Stimulated activated CD4-positive, alpha-beta T cell treated with anti-CD3 and anti-CD28 coated beads, Interleukin-1b, Interleukin-23, amount 100 ng/mL, for 24 hours (primary cell): ENCODE measurements at regions not wholly inside any gene's neighbourhood (a gene's known extent, or its start where the extent isn't known, plus 50 kb on each side); places are given as distances from the start of the nearest gene placed in this dataset.

Experiments
- DNase-seq, 4 experiments: peaks; one replicate each; pipeline ENCODE4 v3.0.0-alpha.2; 2020; ENCODE audit warnings: low read depth in 4 of 4, low spot score in 1 of 4

DNA sequence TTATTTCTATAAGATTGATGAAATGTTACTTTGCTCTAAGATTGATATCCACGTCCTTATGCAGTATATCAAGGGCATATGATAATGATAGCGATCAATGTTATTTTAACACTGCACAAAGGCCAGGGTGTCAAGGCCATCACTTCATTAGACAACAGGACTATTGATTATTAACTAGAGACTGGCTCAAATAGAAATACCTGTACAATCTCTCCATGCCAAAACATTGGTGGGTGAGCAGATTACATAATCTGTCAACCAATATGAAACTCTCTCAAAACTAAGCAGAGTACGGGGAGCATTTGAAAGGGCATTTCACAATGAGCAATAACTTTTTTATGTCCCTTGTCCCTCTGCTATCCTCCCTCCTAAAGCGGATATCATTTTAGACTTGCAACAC is 566.5 kb upstream of the PKN2 start:
- DNase-seq: no peak

DNA sequence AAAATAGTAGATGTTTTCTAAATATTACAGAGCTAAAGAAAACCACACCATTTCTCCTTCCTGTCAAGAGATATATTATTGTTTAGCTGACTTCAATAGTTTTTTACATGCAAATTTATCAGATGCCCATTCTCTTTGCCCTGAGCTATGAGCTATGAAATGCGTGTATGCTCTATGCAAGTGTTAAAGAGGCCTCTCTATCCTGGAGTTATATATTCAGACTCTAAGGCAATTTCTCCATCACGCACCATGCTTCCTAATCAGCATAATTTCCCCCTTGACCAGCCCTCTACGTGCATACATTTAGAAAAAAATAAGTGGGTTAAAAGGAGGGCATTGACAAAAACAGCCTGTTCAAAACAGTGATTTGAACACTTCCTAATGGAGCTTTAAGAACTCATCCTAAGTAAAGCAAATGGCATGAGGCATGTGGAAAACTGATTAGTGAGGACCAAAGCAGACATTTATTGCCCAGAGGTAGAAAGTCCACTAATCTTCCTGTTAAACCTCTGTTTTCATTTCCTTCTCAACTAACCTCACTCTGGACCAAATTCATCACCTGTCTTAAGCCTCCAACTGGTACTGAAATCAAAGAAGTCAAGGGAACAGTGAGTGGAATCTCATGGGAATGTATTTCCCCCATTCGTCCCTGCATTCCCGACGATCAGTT is 565.8 kb upstream of the PKN2 start:
- no peak for DNase-seq

DNA sequence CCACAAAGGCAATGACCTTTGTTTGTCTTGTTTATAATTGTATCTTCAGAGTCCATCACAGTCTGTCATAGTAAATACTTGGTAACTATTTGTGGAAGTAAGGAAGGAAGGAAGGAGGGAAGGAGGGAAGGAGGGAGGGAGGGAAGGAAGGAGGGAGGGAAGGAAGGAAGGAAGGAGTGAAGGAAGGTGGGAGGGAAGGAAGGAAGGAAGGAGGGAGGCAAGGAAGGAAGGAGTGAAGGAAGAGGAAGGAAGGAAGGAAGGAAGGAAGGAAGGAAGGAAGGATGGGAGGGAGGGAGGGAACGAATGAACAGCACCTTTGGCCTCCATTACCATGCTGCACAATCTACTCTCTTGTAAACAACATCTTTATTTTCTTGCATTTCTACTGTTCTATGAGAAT is 559.5 kb upstream of the PKN2 start:
- no peak for DNase-seq

DNA sequence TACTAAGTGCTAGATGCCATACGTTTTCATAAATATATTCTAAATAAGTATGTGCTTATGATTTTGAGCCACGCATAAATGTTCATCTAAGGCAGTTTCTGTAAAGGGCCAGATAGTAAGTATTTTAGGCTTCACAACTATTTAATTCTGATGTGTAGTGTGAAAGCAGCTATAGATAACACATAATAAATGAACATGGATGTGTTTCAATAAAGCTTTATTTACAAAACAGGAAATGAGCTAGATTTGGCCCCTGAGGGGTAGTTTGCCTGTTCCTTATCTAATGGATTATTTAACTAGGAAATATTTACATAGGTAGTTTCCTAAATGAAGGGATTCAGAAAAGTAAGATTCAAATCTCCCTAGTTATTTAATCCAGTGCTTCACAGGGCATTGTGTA is 557.6 kb upstream of the PKN2 start:
- no peak for DNase-seq

DNA sequence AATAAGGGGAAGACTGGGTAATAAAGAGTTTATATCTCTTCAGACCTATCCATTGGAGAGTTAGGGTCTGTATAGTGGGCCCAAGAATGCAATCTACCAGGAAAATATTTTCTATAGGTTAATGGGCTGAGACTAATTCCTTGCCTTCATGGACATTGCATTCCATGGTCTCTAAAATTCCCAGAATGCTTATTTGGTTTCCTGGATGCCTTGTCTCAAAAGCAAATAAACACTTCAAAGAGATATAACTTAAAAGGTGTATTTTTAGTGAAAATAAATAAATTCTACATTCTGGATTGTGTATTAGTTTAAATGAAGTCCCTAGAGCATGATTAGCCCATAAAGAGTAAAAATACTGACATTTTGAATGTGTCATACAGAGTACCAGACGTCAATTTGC is 550.1 kb upstream of the PKN2 start:
- DNase-seq: no peak

DNA sequence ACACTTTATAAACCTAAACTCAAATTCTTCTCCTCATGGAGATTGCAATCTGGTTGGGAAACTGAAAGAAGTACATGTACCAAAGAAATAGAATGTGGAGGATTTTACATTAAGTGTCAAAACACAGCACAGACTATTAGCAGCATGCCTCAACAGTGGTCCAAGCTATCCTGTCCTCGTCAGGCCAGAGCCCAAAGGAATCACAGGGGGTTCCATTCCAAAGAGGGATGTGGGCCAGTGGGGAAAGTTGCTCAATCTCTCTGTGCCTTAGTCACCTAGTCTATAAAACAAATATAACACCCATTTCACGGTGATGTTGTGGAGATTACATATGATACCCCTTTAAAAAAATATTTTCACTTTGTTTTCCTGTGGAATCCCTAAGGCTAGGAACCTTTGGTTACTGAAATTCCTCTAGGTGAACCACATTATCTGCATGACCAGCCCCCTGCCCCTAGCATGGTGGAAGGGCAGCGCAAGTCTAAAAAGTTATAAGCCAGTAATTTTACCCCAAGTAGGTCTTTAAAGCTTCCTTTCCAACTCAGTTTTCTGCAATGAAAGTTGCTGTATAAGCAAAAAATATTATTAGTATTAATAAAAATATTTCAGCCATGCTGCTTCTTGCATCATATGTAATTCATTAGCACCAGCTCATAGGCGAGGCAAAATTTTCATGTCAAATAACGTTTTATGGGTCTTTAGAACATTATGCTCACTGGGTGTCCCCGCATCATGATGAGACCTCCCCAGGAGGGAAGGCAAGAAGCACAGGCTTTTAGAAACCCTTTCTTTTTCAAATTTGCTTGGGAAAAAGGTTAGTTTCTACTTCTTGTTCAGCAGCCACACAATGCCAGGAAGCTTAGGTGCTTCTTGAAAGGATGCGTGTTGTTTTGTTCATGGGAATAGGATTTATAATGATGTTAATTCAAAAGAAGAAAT is 548.8 kb upstream of the PKN2 start:
- DNase-seq: no peak

DNA sequence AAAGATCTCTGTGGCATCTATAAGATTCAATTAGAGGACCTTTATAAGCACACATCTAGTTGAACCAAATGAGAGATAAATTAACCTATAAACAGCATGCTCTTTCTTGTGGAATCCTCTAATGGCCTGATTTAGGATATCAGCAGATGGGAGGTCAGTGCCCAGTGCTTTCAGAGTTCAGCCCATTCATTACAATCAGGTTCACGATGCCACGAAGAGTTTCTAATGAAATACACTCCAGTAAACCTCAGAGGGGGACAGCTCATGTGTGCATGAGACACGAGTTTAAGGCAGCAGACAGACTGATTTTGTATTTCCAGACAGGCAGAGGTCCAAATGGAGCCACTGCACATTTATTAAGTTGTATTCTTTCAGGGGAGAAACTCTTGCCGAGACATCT is 544.4 kb upstream of the PKN2 start:
- no peak for DNase-seq

DNA sequence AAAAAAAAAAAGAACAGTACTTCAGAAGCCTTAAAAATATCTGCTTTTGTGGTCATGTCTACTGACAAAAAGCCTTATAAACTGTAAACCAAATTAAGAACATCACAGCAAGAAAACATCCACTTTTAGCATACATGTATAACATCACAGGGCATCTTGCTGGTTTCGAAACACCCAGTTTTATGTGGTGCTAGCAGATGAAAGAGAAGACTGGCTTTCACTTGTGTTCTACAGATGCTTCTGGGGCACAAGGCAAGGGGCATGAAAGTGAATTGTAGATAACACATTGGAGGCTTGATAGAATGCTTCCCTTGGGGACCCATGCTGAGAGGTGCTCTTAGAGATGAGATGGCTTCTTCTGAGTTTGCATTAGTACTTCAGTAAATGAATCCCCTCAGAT is 543.7 kb upstream of the PKN2 start:
- DNase-seq: no peak

DNA sequence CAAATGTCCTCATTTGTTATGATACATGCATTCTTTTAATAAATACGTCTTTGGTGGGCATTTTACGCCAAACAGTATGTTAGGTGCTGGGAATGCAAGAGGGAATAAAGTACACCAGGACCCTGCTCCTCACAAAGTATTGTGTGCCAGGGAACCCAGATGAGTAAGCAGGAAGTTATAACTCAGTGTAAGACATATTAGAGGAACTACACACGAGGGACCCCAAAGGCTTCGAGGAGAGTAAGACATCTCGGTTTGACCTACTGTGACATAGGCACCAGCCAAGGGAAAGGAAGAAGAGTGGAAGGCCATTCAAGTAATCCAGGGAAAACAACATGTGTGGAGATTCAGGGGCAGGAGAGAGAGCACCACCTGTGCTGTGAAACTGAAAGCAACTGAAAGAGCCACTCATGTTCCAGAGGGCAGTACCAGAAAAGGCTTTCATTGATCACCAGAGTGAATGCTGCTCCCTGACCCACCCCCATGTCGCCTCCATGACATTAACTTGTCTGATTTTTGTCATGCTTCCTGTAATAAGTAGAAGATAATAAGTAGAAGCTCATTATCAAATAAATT is 542.5 kb upstream of the PKN2 start:
- no peak for DNase-seq

DNA sequence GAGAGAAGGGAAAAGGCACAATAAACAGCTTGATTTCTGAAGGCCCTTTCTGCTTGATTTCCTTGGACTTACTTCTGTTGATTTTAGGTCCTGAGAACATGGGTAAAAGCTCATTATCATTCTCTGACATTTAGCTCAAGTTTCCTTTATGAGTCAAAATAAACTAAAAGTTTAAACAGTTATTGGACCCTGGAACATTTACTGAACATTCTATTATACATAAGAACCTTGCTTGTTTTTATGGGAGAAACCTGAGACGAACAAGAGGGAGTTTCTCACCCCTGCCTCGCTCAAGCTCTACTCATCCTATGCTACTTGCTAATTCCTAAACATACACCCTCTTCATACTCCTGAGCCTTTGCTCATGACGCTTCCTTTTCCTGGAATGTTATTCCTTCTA is 538.3 kb upstream of the PKN2 start:
- DNase-seq: no peak

DNA sequence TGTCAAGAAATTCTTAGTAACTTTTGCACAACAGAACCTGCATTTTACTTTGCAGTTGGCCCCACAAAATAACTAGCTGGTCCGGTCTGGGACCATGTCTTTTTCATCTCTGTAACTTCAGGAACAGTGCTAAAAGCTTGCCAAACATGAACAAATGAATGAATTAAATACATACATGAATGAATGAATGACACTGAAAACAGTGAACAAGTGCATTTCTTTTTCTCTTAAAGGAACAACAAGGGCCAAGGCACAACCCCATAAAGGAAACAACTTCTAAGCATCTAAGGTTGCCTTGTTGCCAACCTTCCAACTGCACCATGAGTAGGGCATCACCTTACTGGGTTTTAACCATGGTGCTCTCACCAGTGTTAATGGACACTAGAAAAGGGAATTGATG is 534.4 kb upstream of the PKN2 start:
- no peak for DNase-seq

DNA sequence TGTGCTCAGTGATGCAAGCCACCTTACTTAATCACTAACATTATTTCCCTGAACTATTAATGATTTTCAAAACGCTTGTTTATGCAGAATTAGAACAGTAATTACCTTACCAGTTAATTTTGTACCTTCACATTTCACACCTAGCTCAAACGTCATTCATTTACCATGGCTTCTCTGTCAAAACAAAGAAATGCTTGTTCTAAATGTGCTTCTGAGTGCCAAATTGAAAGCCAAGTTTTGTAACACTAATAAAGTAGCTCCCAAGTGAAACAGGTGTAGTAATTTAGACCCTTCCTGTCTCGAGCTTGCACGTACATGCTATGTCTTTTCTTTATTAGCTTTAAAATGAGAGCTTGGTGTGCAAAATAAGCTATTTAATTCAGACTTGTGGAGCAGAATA is 533.7 kb upstream of the PKN2 start:
- no peak for DNase-seq

DNA sequence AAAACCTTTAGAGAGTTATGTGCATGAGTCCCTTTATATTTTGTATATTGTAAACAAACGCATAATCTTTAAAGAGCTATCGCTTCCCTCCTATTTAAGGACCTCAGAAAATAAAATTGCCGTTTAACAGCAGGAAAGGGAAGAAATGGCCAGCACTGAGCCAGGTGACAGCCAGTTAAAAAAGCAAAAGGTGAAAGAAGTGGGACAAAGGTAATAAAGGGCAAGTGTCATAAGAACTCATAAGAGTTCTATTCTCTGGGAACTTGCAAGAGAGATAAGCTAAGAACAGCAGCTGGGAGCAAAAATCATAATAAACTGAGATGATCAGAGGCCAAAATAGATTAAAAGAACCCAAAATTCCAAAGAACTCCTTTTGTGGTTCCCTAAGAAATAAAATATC is 520.9 kb upstream of the PKN2 start:
- no peak for DNase-seq

DNA sequence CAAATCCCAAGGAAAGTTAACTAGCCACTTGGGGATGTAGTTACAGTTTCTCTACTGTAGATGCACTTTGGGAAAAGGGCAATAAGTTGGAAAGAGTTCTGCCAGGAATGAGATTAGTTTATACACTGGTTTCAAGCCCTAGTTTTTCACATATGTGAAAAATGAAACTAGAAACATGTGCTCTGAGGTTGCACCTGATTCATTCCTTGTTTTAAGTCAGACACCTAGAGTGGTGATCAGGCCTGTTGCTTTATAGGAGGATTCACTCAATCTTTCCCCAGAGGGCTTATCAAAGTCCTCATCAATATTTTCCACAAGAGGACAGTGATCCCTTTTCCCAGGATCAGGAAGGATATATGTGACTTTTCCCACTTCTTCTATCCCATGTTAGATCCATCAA is 515.9 kb upstream of the PKN2 start:
- no peak for DNase-seq

DNA sequence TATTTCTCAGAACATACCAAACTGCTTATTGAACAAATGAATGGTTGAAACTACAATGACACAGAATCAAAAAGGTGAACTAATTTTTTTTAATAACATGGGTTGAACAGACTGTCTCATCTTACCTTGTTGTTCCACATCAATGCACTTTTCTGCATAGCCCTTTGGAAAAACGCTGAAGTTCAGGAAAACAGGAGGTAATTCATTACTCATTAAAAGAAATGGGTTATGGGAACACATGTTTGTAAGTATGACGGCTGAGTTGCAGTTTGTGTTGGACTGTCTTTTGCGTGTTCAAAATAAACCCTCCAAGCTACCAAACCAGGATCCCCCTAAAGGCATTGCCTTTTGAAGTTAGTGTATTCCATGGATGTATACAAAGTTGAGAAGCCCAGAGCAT is 514.9 kb upstream of the PKN2 start:
- DNase-seq: no peak

DNA sequence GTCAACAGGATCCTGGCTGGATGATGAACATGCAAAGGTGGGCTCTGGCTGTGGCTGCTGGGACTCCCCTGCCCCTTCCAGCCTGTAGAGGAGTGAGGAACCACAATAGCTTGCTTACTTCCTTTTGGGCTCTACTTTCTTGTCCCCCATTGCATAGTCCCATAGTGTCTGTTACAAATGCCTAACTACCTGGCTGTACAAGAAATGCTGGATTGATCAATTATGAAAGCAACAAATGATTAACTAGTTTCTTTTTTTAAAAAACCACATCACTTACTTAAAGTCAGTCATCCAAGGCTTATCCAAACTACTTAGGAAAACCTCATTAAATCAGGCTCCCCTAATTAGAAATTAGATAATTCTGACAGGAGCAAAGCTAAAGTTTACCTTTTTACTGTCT is 514.1 kb upstream of the PKN2 start:
- DNase-seq: no peak

DNA sequence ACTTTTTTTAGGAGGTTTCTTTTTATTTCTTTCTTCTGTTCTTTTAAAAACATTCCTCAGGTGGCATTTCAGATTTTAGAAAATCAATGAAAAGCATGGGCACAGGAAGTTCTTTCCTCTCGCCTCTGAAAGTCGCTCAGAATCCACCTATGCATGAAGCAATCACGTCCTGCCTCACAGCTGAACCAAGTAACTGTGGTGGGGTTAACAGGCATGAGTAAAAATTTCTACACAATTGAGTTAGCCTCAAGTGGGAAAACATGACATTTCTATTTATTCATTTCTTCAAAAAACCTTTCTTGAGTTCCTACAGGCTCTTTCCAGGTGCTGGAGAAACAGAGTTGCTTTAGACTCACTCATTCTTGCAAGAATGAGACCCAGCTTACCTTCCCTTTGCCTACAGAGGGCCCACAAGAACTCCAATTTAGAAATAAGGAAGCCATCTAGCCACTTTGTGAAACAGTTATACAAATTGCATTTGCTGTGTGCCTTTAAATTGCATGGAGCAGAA is 508.9 kb upstream of the PKN2 start:
- DNase-seq: no peak

DNA sequence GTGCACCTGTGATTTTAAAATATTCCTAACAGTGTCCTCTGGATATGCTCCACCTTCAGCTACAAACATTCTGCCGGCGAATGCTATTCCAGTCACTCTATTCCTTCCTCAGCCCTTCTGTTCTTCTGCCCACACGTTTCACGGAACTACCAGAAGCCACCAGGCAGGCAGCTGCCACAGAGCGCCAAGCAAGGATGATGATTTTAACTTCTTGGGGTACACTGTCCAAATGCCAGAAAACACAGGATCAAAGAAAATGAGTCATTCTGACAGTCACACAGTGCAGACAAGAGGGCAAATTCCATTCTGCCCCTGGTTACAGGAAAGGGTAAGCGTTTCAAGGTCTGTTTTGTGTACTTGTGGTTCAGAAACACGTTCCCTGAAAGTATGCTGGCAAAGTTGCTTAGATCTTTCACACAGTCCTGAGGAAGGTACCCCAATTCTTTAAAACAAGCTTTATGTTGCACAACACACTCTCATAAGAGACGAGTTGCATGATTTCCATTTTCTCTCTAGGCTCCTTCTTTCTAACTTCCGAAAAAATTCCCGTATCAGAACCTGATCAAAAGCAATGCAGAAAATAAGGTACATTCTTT is 508.3 kb upstream of the PKN2 start:
- DNase-seq: no peak

DNA sequence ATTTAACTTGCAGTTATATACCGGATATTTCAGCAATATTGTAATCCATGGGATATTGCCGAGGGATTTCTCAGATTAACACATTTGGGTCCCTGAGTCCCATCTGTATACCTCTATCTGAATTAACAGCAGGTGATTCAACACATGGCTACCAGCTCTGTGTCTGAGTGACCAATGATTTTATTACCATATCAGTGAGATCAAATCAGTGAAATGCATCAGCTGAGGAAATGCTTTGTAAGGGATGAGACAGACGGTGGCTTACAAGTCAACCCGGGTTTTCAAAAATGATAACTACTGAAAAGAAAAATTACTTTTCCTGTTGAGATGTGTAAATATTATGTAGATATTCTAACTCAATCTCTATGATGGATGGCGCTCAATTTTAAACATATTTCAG is 504.1 kb upstream of the PKN2 start:
- no peak for DNase-seq

DNA sequence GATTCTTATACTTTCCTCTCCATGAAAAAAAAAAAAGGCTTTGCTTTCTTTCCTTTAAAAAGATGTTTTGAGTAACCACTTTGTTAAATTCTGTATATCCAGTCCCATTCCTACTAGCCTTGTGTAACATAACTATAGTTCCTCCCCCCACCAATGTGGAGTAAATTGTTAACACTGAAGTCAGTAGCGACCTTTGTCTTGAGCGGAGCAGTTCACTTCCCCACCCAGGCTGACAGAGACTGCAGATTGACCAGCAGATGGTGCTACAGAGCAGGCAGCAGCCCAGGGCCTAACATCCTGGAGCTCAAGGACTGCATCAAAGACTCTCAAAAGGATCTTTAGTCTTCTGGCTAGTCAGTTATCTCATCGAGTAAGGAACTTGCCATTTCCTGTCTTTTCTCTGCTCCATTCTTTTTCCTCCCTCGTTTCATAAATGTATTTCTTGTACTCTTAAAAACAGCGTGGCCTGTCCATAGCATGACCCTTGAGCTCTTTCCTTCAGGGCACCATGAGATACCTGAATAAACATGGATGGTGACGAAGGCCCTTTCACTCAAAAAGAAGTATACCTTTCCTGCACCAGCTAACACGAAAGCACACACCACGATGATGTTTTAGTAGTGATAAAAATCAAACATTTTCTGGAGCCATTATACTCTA is 503.5 kb upstream of the PKN2 start:
- peak; percentile 7 to 45 (median 22) for DNase-seq

DNA sequence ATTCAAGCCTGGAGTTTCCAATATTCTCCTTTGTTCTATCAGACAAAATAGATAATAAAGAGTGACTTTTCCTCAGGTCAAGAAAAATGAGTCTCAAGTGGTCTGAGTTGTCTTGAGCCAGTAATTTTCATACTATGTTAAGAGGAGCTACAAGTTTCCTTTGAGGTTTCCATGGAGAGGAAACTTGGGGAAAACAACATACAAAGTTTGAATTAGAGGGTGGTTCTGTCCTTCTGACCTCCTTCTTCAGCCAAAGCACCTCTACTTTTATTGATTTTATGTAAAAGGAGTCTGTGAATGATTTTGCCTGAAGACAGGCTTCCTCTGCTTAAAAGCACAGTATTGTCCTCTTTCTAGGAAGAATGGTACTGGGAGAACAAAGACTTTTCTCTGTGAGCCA is 497.2 kb upstream of the PKN2 start:
- no peak for DNase-seq
